ENCODE measurements at regions not wholly inside any gene's neighbourhood (a gene's known extent, or its start where the extent isn't known, plus 50 kb on each side); places are given as distances from the start of the nearest gene placed in this dataset.

DNA sequence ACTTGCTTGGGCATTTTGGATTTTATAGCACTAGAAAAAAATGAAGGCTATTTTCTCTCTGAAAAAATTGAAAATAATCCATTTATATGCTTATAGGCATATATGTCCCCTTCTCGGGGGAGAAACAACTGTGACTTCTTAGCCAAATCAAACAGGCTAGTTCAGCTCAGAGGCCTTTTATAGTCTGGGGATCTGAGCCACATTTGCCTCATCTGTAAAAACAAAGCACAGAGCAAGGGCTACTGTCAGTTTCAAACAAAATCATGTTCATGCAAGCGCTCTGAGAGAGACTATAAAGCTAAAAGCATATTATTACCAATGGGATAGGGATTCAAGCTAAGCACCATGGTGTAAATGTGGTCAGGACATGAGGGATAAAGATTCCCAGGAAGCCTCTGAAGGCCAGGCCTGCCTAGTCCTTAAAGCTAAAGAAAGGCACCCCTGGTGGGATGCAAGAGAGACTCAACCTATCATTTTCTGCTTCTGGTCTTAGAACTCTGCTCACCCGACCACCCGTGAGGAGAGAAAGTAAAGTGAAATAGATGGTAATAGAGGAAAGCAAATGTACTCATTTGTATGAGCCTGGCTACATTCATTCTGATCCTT lies 51.0 kb upstream of the IL12A start:
- TF ChIP-seq, protein P1, sequence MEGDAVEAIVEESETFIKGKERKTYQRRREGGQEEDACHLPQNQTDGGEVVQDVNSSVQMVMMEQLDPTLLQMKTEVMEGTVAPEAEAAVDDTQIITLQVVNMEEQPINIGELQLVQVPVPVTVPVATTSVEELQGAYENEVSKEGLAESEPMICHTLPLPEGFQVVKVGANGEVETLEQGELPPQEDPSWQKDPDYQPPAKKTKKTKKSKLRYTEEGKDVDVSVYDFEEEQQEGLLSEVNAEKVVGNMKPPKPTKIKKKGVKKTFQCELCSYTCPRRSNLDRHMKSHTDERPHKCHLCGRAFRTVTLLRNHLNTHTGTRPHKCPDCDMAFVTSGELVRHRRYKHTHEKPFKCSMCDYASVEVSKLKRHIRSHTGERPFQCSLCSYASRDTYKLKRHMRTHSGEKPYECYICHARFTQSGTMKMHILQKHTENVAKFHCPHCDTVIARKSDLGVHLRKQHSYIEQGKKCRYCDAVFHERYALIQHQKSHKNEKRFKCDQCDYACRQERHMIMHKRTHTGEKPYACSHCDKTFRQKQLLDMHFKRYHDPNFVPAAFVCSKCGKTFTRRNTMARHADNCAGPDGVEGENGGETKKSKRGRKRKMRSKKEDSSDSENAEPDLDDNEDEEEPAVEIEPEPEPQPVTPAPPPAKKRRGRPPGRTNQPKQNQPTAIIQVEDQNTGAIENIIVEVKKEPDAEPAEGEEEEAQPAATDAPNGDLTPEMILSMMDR (conservative IDR thresholded peaks at IDR 0.05 in 1 of 2, IDR thresholded peaks at IDR 0.05 in 1 of 2; ENCODE audit: low read depth in 1 of 2, low read length in 2 of 2): no peak
- TF ChIP-seq EZH2 (IDR thresholded peaks at IDR 0.05; ENCODE audit: low read length, missing control alignments): no peak
